Ramos (cell line): ENCODE measurements at regions not wholly inside any gene's neighbourhood (a gene's known extent, or its start where the extent isn't known, plus 50 kb on each side); places are given as distances from the start of the nearest gene placed in this dataset.

Source experiments
- in situ Hi-C: fragments of 300-500 bp; cut with MboI; formaldehyde crosslinking; loops from one replicate; pipeline ENCODE4 v1.14.3; 2022; ENCODE audit warnings: low sequenced_read_pairs; ENCODE audit not compliant: unreplicated experiment

DNA sequence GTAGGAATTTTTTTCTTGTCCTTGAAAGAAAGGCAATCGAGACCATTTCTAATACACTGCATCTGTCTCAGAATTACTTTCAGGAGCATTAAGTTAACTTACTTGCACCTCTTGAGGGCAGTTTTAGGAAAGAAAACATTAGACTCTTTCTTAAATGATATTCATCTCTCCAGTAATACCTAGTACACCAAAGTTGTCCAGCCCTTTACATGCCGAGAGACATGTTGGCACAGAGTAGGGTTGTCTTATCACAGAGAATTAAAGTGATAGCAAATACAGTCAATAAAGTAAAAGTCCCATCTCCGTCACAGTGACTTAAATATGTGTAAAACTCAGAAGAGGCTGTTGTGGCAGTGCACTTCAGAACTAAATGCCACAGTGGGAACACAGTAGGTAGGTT is 154.3 kb upstream of the KCNN2 start:
- in situ Hi-C loops: no loop called here

DNA sequence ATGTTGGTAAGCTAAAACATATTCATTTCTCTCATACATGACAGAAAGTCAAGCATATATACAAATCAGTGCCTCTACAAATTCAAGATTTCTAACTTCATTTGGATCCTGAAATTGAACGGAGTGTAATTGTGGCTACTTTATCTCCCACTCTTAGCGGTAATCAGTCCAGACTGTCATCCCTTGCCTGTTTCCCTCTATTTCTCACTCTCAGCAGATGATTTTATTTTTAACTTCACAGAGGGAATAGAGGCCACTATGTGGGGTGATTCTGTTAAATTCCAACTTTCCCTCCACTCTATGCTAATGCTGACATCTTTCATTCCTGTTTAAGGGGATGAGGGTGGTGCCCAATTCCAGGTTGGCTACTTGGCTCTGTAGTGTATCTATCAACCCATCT is 153.8 kb upstream of the KCNN2 start:
- in situ Hi-C loops: no loop called here

DNA sequence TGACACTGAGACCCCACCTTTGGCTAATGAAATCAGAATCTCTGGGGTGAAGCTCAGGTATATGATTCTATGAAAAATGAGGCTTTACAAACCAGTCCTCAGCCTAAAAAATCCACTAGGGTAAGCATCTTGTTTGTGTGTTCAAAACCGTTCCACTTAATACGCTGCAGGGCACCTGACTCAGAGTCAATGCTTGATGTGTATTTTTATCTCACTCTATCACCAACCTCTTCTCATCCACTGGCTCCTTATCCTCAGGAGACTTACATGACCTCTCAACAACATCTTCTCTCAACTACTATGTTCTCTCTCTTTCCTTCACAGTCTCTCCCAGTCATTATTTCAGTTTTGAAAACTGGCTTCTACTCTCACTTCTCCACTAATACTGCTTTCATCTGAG is 153.3 kb upstream of the KCNN2 start:
- in situ Hi-C loops: no loop called here

DNA sequence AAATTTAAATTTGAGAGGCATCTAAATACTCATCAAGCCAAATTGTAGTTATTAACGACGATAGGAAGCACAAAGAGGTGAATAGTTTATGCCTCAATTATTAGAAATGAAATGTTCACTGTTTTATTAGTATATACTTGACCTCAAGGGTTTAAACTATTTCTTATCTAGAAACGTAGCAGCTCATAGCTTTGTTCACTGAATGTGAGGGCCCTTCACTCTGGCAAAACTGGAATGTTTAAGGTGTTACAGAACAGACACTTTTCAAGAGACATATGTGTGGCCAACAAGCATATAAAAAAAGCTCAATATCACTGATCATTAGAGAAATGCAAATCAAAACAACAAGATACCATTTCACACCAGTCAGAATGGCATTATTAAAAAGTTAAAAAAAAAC is 151.2 kb upstream of the KCNN2 start:
- in situ Hi-C loops: no loop called here

DNA sequence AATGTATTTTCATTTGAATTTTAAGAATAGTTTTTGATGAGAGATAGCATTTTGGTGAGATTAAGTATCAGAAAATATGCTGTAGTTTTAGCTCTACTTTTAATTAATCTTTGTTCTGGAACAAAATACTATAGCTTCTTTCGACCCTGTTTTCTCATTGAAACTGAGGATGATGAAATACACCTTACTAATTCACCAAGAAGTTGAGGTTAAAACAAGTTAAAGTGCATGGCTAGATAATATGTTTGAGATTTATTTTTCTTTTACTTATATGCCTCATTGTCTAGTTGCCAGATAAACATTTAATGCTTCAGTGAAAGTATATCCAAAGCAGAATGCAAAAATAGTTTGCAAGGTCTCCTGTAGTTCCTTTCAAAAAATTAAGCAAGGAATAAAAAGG is 140.1 kb upstream of the KCNN2 start:
- in situ Hi-C loops: no loop called here

DNA sequence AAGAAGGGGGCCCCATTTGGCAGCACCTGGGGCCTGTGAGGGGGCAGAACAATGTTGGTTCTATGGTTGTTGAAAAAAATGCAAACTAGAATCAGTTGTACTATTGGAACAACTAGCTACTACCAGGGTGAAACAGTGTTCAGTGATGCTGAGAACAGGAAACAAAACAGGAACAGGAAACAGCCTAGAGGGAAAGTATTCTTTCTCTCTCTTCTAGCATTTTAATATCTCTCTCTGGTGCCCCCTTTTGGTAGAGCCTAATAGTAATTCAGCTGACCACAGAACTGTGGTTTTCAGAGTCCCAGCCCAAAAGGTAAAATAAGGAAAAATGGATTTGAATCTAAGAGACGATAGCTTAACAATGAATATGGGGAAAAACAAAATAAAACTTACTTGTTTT is 138.0 kb upstream of the KCNN2 start:
- in situ Hi-C loops: no loop called here

DNA sequence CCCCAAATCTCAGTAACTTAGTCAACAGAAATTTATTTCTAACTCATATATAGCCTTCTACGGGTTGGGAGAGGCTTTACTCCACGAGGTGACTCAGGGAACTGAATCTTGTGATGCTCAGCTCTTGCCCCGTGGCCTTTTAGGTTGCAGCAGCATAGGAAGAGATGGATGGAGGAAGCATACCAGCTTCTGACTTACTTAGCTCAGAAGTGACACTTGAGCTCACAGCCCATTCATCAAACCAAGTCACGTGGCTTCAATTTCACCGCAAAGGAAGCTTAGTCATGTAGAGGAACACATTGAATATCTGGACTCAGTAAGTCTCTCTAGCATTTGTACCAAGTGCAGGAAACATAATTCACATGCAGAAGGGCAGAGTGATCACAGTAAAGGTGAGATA is 124.1 kb upstream of the KCNN2 start:
- in situ Hi-C loops: no loop called here

DNA sequence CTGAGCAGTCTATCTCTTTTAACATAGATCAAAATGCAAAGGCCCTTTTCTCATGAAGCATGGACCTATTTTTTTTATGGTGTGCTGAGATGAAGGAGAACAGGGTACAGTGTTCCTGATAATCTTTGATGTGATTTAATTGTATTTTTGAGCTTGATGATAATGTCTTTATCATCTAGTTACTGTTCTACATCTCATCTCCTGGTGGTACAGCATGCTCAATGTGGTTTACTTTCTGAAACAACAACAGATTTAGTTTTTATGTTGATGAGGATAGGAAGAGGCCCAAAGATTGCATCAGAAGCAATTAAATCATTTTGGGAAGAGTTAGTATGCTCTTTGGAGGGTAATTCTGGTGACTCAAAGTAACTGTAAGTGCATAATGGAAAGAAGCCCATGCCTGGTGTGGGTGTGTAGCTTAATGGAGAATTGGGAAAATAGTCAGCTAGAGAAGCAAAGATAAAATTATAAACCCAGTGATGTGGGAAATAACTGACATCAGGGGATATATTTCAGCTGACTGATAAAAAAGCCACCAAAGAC is 123.0 kb upstream of the KCNN2 start:
- in situ Hi-C loops: no loop called here

DNA sequence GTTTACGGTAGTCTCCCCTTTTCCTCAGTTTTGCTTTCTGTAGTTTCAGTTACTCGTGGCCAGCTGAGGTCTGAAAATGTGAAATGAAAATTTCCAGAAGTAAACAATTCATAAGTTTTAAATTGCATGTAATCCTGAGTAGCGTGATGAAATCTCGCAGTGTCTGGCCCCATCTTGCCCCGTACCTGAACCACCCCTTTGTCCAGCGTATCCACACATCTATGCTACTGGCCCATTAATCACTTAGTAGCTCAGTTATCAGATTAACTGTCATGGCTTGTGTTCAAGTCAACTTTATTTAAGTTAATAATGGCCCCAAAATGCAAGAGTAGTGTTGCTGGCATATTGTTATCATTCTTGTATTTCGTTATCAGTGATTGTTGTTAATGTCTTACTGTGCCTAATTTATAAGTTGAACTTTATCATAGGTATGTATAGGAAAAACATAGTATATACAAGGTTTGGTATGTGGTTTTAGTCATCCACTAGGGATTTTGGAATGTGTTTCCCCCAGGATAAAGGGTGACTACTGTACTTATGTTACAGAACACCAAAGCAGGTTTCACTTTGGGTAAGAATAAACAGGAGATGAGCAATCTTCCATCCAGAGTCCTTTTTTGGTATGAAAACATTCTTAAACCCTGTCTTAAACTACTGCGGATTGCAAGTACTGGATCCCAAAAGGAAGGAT is 118.4 kb upstream of the KCNN2 start:
- in situ Hi-C loops: no loop called here

DNA sequence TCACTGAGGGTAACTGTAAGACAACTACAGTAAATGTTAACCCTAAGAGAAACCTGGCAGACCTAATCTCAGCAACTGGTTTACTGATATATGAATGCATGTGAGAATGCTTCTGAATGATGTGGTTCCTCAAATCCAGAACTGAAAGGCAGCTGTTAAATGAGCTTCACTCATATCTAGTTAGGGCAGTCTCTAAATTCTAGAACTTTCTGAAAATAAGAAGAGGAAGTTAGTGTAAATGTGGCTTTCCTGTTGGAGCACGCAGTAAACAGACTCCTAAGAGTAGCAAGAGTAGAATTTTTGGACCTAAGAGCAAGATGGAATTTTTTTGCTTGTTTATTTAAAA is 117.9 kb upstream of the KCNN2 start:
- in situ Hi-C loops: no loop called here

DNA sequence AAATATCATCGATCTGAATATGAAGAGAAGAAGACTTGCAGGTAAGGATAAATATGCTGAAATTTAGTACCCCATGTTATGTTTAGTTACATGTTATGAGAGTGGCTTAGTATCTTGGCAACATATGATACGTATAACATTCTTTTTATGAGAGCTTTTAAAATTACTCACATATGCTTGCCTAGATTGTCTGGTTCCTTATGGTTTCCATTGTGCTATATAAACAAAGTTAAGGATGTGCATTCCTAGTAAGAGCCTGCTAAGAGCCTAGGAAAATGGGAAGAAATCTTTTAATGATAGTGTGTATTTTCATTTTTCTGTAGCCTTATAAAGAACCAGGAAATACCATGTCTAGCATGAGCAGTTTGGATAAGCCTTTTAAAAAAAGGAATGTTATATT is 112.0 kb upstream of the KCNN2 start:
- in situ Hi-C loops: no loop called here

DNA sequence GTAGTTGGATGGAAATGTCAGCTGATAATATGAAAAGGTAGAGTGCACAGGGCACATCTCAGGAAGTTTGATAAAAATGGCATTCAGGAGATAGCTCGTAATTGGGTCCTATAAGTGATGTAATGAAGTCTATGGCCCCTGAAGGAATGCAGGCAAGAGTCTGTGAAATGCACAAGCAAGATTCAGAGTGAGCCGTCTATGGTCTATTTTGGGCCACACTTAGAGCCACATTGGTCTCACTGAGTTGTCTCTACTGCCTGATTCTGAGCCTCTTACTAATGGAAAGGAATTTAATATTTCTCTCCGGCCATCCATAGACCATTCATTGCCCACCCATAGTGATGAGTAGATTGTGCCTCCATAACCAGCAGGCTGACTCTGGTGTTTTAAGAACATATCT is 111.3 kb upstream of the KCNN2 start:
- in situ Hi-C loops: no loop called here

DNA sequence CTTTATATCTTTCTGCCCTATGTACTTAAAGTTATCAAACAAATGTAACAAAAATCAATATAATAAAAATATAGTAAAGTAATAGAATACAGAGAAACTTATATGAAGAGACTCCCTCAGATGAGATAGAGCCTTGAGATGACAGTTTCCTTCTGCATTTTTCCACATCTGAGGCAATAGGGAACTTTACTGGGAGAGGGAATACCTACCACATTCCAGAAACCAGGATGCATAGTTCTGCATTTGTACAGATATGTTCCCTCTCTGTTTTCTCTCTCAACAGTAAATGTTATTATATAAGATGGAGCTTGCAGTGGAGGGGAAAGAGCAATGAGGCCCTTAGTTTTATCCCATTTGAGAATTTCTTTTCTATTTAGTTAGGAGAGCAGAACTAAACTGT is 109.6 kb upstream of the KCNN2 start:
- in situ Hi-C loops: no loop called here

DNA sequence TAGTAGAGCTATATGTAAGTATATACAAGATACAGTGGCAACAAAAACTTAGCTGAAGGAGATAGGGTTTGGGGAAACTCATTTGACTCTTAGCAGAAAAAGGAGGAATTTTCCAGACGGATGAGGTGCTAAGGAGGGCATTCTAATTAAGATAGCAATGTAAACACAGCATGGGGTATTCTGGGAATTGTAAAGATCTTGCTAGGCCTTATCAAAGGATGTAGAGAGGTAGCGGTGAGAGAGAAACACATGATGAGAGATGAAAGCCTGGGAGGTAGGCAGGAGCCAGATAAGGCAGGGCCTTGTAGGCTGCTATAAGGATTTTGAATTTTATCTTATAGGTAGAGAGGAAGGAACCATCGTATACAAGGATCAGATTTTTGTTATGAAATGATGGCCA is 106.6 kb upstream of the KCNN2 start:
- in situ Hi-C loops: no loop called here

DNA sequence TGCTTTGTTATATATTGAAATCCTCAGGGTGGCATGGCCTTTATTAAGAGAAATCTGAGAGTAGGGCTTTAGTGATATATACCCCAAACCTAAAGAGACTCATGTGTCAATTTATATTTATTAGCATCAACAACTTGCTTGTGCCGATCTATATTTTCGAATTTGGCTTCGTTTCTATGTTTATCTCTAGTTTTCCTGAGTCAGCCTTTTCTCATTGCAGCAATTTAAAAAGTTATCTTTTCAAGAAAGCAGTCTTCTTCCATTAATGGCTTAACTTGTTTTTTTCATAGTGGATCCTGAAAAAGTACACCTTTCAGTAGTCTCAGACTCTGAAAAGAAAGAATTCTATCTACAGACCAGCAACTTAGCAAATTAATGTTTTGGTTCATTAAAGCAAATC is 99.9 kb upstream of the KCNN2 start:
- in situ Hi-C loops: no loop called here

DNA sequence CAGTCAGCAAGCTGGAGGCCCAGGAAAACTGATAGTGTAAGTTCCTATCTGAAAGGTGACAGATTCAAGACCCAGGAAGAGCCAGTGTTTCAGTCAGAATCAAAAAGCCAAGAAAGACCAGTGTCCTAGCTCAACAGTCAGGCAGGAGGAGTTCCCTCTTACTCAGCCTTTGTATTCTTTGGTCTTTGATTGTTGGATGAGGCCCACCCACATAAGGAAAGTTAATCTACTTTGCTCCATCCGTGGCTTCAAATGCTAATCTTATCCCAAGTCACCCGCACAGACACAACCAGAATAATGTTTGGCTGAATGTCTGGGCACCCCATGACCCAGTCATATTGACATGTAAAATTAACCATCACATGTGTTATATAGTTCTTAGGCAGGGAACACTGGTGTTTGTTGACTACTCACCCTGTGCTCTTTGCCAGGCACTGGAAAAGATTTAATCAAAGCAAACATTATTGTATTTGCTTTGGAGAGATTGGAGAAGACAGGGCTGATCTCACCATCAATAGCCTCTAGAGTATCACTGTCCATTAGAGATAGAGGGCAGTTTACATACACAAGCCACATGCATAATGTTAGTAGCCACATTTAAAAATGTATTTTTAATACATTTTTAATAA is 96.3 kb upstream of the KCNN2 start:
- in situ Hi-C loops: no loop called here

DNA sequence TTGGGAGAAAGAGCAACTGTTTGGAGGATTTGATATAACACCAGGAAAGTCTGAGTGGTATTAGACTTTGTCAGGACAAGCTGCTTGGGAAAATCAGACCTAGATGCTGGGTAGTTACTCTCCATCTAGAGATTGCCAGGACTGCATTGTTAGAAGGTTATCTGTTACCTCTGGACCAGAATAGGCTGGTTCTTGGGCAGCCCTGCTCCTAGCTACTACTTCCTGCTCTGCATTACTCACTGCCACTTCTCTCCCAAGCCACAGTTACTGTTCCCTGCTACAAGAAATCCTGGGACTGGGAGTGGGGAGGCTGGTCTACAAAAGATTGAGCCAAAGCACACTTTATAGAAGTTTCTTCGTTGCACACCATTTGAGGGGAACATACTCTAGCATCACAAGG is 95.5 kb upstream of the KCNN2 start:
- in situ Hi-C loops: no loop called here

DNA sequence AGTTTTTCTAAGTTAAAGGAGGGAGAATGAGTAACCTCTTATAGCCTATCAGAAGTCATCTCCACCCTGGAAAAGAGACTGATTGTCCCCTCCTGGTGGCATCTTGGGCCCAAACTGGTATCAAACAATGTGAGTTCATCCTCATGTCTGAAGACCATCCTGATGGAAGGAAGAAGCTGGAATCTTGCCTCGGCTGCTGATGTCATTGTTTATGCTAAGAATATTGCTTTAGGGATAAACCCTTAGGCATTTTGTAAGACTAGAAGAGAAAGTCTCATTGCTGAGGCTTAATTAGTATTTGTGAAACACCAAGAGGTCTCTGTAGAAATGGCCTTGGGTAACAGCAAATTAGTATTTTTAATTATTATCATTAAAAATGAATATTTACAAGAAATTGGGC is 65.7 kb upstream of the KCNN2 start:
- in situ Hi-C loops: no loop called here

DNA sequence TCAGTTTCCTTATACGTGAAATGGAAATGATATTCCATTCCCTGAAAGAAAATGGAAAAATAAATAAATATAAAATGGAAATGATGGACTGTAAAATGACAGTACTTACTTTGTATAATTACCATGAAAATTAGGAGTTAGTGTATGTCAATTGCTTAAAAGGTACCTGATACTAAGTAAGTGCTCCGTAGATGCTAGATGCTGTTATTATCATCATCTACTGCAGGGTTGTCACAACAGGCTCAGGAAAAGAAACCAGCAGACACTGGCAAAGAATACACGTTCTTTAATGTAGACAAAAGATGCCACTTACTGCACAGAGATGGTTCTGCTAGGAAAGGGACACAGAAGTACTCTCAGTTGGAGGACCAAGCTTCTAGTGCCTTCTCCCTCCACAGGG is 64.0 kb upstream of the KCNN2 start:
- in situ Hi-C loops: no loop called here

DNA sequence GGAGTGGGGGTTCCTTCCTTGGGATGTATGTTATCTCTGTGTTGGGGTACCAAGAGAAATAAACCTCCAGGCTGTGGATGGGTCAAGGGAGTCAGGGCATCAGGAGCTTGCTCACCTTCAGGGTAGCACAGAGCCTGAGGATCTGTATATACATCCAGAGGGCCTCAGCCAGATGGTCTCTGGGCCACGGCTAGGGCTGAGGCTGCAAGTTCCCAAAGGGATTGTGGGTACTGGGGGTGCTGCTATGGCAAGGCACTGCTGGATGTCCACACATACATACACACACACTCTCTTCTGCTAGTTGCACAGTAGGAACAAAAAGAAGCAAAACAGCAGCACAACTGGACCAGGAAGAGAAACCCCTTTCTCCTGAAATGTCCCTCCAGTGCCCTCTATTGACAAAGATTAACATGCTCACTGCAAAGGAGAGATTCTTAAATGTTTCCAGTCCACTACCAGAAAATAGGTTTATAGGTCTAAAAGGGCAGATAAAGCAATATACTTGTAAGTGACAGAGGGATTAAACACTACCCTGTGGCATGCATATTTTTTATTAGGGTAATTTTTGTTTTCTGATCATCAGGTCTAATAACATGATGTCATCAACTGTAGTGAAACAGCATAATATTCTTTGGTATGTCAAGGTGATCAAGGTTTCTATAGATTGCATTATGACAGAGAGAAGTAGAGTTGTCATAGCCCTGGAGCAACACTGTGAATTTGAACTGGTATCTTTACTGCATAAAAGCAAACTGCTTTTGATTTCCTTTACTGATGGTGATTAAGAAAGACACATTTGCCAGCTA is 56.3 kb upstream of the KCNN2 start:
- in situ Hi-C loops: no loop called here

DNA sequence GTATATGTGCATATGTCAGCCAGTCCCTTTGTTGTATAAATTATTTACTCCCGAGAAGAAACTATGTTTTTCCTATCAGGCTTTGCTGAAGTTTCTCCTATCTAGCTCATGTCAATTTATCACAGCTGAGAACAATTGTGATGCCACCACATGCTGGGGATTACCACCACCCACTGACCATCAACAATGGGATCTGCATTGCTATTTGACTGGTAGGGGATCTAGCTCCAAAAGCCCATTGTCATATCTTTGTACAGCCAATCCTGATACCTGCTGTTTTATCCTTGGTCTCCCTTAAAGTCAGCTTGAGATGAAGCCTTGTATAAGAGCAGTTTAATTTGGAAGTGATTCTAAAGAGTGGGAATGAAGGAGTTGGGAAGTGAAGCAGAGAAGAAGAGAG is 53.9 kb upstream of the KCNN2 start:
- in situ Hi-C loops: no loop called here
